ENCODE measurements at regions not wholly inside any gene's neighbourhood (a gene's known extent, or its start where the extent isn't known, plus 50 kb on each side); places are given as distances from the start of the nearest gene placed in this dataset.

- no peak for TF ChIP-seq CTCF (IDR thresholded peaks at IDR 0.05)
- H3K4me1 Mint-ChIP-seq (ENCODE audit: low read depth): no peaks in the 10 kb centered on the region
- H3K9me3 ChIP-seq (ENCODE audit: control insufficient read depth in 1 of 2, insufficient read depth in 1 of 2, low read length in 2 of 2): no peaks in the 10 kb centered on the region
- H3K4me3 ChIP-seq (ENCODE audit: low read length): no peak overlapping the region
- intact Hi-C loops (cut with DNase I, micrococcal nuclease): no loop called here
- H3K27ac Mint-ChIP-seq: no peak overlapping the region
- no peaks in the 10 kb centered on the region for H3K4me1 ChIP-seq (ENCODE audit: insufficient read depth, low read length)
- no peaks in the 10 kb centered on the region for H3K9me3 Mint-ChIP-seq
- no peaks in the 10 kb centered on the region for H3K36me3 ChIP-seq (ENCODE audit: insufficient read depth, low read length)
- DNase-seq (no peak), ATAC-seq (ENCODE audit: poor library complexity) (no peak)
- no peaks in the 10 kb centered on the region for H3K36me3 Mint-ChIP-seq (ENCODE audit: low read depth)
- no peak overlapping the region for H3K27ac ChIP-seq (ENCODE audit: low read depth in 1 of 2, low read length in 2 of 2)
- H3K27me3 ChIP-seq (ENCODE audit: control insufficient read depth in 1 of 2, insufficient read depth in 2 of 2, low read length in 2 of 2): peaks cover 0 to 4% of the 10 kb centered on the region in 2 experiments
- peaks cover 21% of the 10 kb centered on the region for H3K27me3 Mint-ChIP-seq
- POLR2A ChIA-PET: no interaction called here
- no peak overlapping the region for H3K4me3 Mint-ChIP-seq
- CTCF ChIA-PET: interaction anchor here (0.7 kb wide), 1 partner anchor 121 kb away, joined by 3 read pairs; no protein-coding TSS in a partner anchor
These were observed 57.3 kb upstream of the TES start for GRCh38 chr7:116153050-116153449.

DNA sequence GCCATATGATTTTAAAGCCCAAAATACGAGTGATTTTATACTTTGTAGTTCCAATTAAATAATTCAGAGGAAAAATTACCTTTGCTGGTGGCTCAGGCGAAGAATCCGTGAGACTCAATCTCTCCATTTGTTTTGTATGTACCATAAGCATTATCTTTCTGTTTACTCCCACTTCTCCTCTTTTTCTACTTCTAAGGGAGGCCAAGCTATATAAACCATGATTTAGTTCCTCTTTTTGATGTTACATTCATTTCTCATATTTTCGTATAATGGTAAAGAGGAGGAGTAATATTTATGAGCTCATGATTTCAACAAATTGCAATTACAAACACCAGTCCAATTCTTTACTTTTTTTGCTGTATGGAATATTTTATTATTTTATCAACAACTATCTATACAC lies 50.6 kb upstream of the TES start:
- ChIA-PET CTCF (interaction anchor here (1.4 kb wide), 1 partner anchor 21 kb away, joined by 3 read pairs; no protein-coding TSS in a partner anchor), POLR2A (no interaction called here)
- ATAC-seq (ENCODE audit: poor library complexity): no peak
- Mint-ChIP-seq H3K27ac (no peak overlapping the region), H3K4me1 (ENCODE audit: low read depth) (no peaks in the 10 kb centered on the region), H3K4me3 (no peak overlapping the region), H3K9me3 (no peaks in the 10 kb centered on the region), H3K36me3 (ENCODE audit: low read depth) (no peaks in the 10 kb centered on the region), H3K27me3 (peaks cover 34% of the 10 kb centered on the region)
- TF ChIP-seq CTCF (IDR thresholded peaks at IDR 0.05): no peak
- Histone ChIP-seq H3K9me3 (ENCODE audit: control insufficient read depth in 1 of 2, insufficient read depth in 1 of 2, low read length in 2 of 2) (no peaks in the 10 kb centered on the region), H3K4me1 (ENCODE audit: insufficient read depth, low read length) (no peaks in the 10 kb centered on the region), H3K4me3 (ENCODE audit: low read length) (no peak overlapping the region), H3K27ac (ENCODE audit: low read depth in 1 of 2, low read length in 2 of 2) (no peak overlapping the region), H3K36me3 (ENCODE audit: insufficient read depth, low read length) (no peaks in the 10 kb centered on the region), H3K27me3 (ENCODE audit: control insufficient read depth in 1 of 2, insufficient read depth in 2 of 2, low read length in 2 of 2) (peaks cover 6 to 17% of the 10 kb centered on the region in 2 experiments)
- intact Hi-C loops (cut with DNase I, micrococcal nuclease): no loop called here
- no peak for DNase-seq
